ENCODE measurements at regions not wholly inside any gene's neighbourhood (a gene's known extent, or its start where the extent isn't known, plus 50 kb on each side); places are given as distances from the start of the nearest gene placed in this dataset.

DNA sequence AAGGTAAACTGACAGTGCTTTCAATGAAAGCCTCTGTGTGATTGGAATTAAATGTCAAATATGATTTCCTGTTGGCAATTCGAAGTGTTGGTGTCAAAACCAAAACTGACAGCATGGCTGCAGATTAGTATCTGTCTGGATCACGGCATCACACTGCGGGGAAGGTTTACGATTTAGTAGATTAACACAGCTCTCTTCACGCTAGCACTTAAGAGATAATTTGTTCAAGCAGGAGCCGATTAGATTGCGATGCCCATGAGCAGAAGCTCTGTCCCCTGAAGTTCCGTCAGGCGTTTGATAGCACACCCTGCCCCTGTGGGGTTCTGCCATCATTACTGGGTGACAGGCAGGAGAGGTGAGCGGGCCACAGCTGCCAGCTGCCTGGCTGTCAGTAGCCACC lies 279.5 kb upstream of the AUTS2 start:
- Histone ChIP-seq H2AFZ (ENCODE audit: low read length) (no peak overlapping the region), H3K4me1 (ENCODE audit: low read length) (no peaks in the 10 kb centered on the region), H4K20me1 (ENCODE audit: insufficient read depth, low read length) (no peaks in the 10 kb centered on the region), H3K4me3 (ENCODE audit: low read length) (no peak overlapping the region), H3K27ac (ENCODE audit: low read length) (no peak overlapping the region), H3K9me2 (replicated peaks; ENCODE audit: insufficient read depth, low read length) (no peaks in the 10 kb centered on the region), H3K4me2 (ENCODE audit: low read depth, low read length) (no peak overlapping the region), H3K27me3 (replicated peaks; ENCODE audit: insufficient read depth, low read length) (no peaks in the 10 kb centered on the region), H3K79me2 (ENCODE audit: low read length) (no peaks in the 10 kb centered on the region), H3K9me3 (replicated peaks; ENCODE audit: insufficient read depth, low read length) (no peaks in the 10 kb centered on the region), H3F3A (ENCODE audit: insufficient read depth, low read length) (no peaks in the 10 kb centered on the region), H3K36me3 (replicated peaks; ENCODE audit: insufficient read depth, low read length) (no peaks in the 10 kb centered on the region), H3K9ac (ENCODE audit: low read length) (no peak overlapping the region)
- DNase-seq, result no peak
- TF ChIP-seq, protein P1, sequence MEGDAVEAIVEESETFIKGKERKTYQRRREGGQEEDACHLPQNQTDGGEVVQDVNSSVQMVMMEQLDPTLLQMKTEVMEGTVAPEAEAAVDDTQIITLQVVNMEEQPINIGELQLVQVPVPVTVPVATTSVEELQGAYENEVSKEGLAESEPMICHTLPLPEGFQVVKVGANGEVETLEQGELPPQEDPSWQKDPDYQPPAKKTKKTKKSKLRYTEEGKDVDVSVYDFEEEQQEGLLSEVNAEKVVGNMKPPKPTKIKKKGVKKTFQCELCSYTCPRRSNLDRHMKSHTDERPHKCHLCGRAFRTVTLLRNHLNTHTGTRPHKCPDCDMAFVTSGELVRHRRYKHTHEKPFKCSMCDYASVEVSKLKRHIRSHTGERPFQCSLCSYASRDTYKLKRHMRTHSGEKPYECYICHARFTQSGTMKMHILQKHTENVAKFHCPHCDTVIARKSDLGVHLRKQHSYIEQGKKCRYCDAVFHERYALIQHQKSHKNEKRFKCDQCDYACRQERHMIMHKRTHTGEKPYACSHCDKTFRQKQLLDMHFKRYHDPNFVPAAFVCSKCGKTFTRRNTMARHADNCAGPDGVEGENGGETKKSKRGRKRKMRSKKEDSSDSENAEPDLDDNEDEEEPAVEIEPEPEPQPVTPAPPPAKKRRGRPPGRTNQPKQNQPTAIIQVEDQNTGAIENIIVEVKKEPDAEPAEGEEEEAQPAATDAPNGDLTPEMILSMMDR (IDR thresholded peaks at IDR 0.05; ENCODE audit: low read length), result no peak
- TF ChIP-seq EZH2 (optimal IDR thresholded peaks at IDR 0.05; ENCODE audit: low read depth, low read length), result no peak
- no peak for TF ChIP-seq EZH2phosphoT487 (IDR thresholded peaks at IDR 0.05; ENCODE audit: low read length)

DNA sequence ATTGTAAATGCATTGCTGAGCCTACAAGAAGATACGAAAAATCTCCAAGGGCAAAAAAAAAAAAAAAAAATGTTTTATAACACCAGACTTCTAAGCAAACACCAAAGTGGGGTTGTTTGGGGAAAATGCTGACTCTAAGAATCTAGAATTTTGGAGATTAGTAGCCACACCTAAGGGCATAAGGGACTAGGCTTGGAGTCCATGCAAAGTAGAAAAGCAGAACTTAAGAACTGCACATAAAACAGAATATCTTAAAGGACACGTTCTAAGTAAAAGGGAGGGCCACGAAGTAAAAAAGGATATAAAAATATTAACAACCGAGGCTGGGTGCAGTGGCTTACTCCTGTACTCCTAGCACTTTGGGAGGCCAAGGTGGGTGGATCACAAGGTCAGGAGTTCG lies 269.8 kb upstream of the AUTS2 start:
- no peak overlapping the region for H2AFZ ChIP-seq (ENCODE audit: low read length)
- H3K4me2 ChIP-seq (ENCODE audit: low read depth, low read length), result no peak overlapping the region
- H3K36me3 ChIP-seq (replicated peaks; ENCODE audit: insufficient read depth, low read length), result no peaks in the 10 kb centered on the region
- no peak for DNase-seq
- no peak for TF ChIP-seq EZH2 (optimal IDR thresholded peaks at IDR 0.05; ENCODE audit: low read depth, low read length)
- TF ChIP-seq EZH2phosphoT487 (IDR thresholded peaks at IDR 0.05; ENCODE audit: low read length), result no peak
- TF ChIP-seq, protein P1 (IDR thresholded peaks at IDR 0.05; ENCODE audit: low read length), result no peak
- no peaks in the 10 kb centered on the region for H3K79me2 ChIP-seq (ENCODE audit: low read length)
- no peak overlapping the region for H3K4me3 ChIP-seq (ENCODE audit: low read length)
- no peaks in the 10 kb centered on the region for H4K20me1 ChIP-seq (ENCODE audit: insufficient read depth, low read length)
- H3K9me2 ChIP-seq (replicated peaks; ENCODE audit: insufficient read depth, low read length), result no peaks in the 10 kb centered on the region
- no peak overlapping the region for H3K9ac ChIP-seq (ENCODE audit: low read length)
- no peak overlapping the region for H3K27ac ChIP-seq (ENCODE audit: low read length)
- H3K27me3 ChIP-seq (replicated peaks; ENCODE audit: insufficient read depth, low read length), result no peaks in the 10 kb centered on the region
- H3K9me3 ChIP-seq (replicated peaks; ENCODE audit: insufficient read depth, low read length), result no peaks in the 10 kb centered on the region
- no peaks in the 10 kb centered on the region for H3K4me1 ChIP-seq (ENCODE audit: low read length)
- no peaks in the 10 kb centered on the region for H3F3A ChIP-seq (ENCODE audit: insufficient read depth, low read length)

DNA sequence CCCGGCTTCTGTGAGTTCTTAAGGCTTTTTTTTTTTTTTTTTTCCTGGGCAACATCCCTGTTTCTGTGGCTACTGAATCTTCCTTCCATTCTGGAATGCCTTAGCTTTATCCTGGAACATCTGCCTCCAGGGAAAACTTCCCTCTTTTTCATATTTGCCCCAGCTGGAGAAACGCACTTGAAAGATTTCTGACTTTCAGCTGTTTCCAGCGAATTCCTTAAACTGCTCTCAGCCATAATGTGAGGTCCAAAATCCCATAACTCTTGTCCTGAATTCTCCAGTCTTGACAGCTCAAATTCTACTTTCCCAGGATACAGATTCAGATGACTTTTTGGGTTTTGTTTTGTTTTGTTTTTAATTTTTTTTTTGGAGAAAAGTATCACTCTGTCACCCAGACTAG lies 263.6 kb upstream of the AUTS2 start:
- no peaks in the 10 kb centered on the region for H4K20me1 ChIP-seq (ENCODE audit: insufficient read depth, low read length)
- no peaks in the 10 kb centered on the region for H3K4me1 ChIP-seq (ENCODE audit: low read length)
- H3K9me3 ChIP-seq (replicated peaks; ENCODE audit: insufficient read depth, low read length), result no peaks in the 10 kb centered on the region
- DNase-seq, result no peak
- H3K27me3 ChIP-seq (replicated peaks; ENCODE audit: insufficient read depth, low read length), result no peaks in the 10 kb centered on the region
- H3K4me2 ChIP-seq (ENCODE audit: low read depth, low read length), result no peak overlapping the region
- no peaks in the 10 kb centered on the region for H3K79me2 ChIP-seq (ENCODE audit: low read length)
- TF ChIP-seq, protein P1 (IDR thresholded peaks at IDR 0.05; ENCODE audit: low read length), result no peak
- no peak for TF ChIP-seq EZH2phosphoT487 (IDR thresholded peaks at IDR 0.05; ENCODE audit: low read length)
- TF ChIP-seq EZH2 (optimal IDR thresholded peaks at IDR 0.05; ENCODE audit: low read depth, low read length), result no peak
- no peak overlapping the region for H3K4me3 ChIP-seq (ENCODE audit: low read length)
- no peak overlapping the region for H2AFZ ChIP-seq (ENCODE audit: low read length)
- H3K9ac ChIP-seq (ENCODE audit: low read length), result no peak overlapping the region
- no peaks in the 10 kb centered on the region for H3K9me2 ChIP-seq (replicated peaks; ENCODE audit: insufficient read depth, low read length)
- H3K27ac ChIP-seq (ENCODE audit: low read length), result no peak overlapping the region
- H3K36me3 ChIP-seq (replicated peaks; ENCODE audit: insufficient read depth, low read length), result no peaks in the 10 kb centered on the region
- no peaks in the 10 kb centered on the region for H3F3A ChIP-seq (ENCODE audit: insufficient read depth, low read length)
